ENCODE measurements at regions not wholly inside any gene's neighbourhood (a gene's known extent, or its start where the extent isn't known, plus 50 kb on each side); places are given as distances from the start of the nearest gene placed in this dataset.
"Not testable (repeated sequence)": the region's sequence is repeated elsewhere in the genome, so short reads cannot be mapped to it uniquely, and the experiment has no call there.

GRCh38 chr5:30446456-30446855 lies 747.0 kb upstream of the CDH6 start:
- ATAC-seq (ENCODE audit: low FRiP score), result no peak

GRCh38 chr5:30438785-30439184 lies 754.7 kb upstream of the CDH6 start:
- ATAC-seq (ENCODE audit: low FRiP score) (no peak), DNase-seq (ENCODE audit: low spot score) (no peak)
- no peak for TF ChIP-seq CTCF (IDR thresholded peaks at IDR 0.05)

More at GRCh38 chr5:30446456-30446855, 747.0 kb upstream of the CDH6 start:
- TF ChIP-seq CTCF (IDR thresholded peaks at IDR 0.05), result no peak
- DNase-seq (ENCODE audit: low spot score), result no peak

GRCh38 chr5:30436691-30437090 lies 756.8 kb upstream of the CDH6 start:
- ATAC-seq (ENCODE audit: low FRiP score), result no peak
- no peak for DNase-seq (ENCODE audit: low spot score)
- TF ChIP-seq CTCF (IDR thresholded peaks at IDR 0.05), result no peak

- not testable (repeated sequence) for DNase-seq (ENCODE audit: low spot score); ATAC-seq (ENCODE audit: low FRiP score)
Measured at GRCh38 chr5:30428866-30429407, 764.5 kb upstream of the CDH6 start.

- no peak for TF ChIP-seq CTCF (IDR thresholded peaks at IDR 0.05)
- no peak for ATAC-seq (ENCODE audit: low FRiP score)
- DNase-seq (ENCODE audit: low spot score), result no peak
Measured at GRCh38 chr5:30414078-30414477, 779.4 kb upstream of the CDH6 start.

- no peak for ATAC-seq (ENCODE audit: low FRiP score)
- TF ChIP-seq CTCF (IDR thresholded peaks at IDR 0.05), result no peak
- DNase-seq (ENCODE audit: low spot score), result no peak
Measured at GRCh38 chr5:30413540-30413939, 779.9 kb upstream of the CDH6 start.

- ATAC-seq (ENCODE audit: low FRiP score), result no peak
- no peak for TF ChIP-seq CTCF (IDR thresholded peaks at IDR 0.05)
- no peak for DNase-seq (ENCODE audit: low spot score)
Measured at GRCh38 chr5:30405821-30406220, 787.7 kb upstream of the CDH6 start.
